GM19193 (cell line): ENCODE measurements at regions not wholly inside any gene's neighbourhood (a gene's known extent, or its start where the extent isn't known, plus 50 kb on each side); places are given as distances from the start of the nearest gene placed in this dataset.

ENCODE experiments used
- POLR2A ChIP-seq: IDR thresholded peaks from 4 replicates; pipeline ENCODE4 v1.6.1; 2011; ENCODE audit not compliant: insufficient read depth, insufficient read length; ENCODE audit errors: extremely low read depth

GRCh38 chr19:28633319-28634018 is 579.5 kb downstream of the UQCRFS1 start:
- no peak for TF ChIP-seq POLR2A

- TF ChIP-seq POLR2A, result no peak
These were observed 580.4 kb downstream of the UQCRFS1 start for GRCh38 chr19:28632371-28633080.

DNA sequence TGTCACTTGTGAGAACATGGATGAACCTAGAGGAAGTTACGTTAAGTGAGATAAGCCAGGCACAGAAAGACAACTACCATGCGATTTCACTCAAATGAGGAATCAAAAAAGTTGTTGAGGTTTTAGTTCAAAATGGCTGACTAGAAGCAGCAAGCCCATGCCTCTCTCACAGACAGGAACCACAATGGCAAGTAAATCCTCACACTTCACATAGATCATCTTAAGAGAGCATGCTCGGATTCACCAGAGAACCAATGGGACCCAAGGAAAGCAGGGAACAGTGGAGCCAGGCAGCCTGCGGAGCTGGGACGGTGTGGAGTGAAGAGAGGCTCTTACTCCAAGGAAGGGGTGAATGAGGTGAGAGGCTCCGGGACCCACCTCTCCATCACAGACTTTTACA is 581.0 kb downstream of the UQCRFS1 start:
- no peak for TF ChIP-seq POLR2A

GRCh38 chr19:28627669-28628068 is 585.3 kb downstream of the UQCRFS1 start:
- no peak for TF ChIP-seq POLR2A

- no peak for TF ChIP-seq POLR2A
These were observed 593.0 kb downstream of the UQCRFS1 start for GRCh38 chr19:28619816-28620429.

DNA sequence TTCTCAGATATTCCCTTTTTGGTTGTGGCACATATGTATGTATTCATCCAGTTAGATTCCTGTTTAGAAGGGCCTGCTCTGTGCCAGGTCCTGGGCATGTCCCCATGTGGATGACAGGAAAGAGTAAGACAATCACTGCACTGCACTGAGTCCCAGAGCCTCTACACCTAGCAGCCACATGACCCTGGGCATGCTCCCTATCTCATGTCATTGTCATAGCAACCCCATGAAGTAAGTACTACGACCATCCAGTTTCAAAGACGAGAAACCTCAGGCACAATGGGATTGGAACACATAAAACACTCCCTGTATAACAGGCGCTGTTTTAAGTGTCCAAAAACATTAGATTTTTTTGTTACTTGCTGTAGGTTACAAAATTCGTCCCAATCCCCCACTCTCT is 594.4 kb downstream of the UQCRFS1 start:
- TF ChIP-seq POLR2A, result no peak

- no peak for TF ChIP-seq POLR2A
These were observed 597.0 kb downstream of the UQCRFS1 start for GRCh38 chr19:28615966-28616365.

- no peak for TF ChIP-seq POLR2A
These were observed 597.4 kb downstream of the UQCRFS1 start for GRCh38 chr19:28615546-28615916.

DNA sequence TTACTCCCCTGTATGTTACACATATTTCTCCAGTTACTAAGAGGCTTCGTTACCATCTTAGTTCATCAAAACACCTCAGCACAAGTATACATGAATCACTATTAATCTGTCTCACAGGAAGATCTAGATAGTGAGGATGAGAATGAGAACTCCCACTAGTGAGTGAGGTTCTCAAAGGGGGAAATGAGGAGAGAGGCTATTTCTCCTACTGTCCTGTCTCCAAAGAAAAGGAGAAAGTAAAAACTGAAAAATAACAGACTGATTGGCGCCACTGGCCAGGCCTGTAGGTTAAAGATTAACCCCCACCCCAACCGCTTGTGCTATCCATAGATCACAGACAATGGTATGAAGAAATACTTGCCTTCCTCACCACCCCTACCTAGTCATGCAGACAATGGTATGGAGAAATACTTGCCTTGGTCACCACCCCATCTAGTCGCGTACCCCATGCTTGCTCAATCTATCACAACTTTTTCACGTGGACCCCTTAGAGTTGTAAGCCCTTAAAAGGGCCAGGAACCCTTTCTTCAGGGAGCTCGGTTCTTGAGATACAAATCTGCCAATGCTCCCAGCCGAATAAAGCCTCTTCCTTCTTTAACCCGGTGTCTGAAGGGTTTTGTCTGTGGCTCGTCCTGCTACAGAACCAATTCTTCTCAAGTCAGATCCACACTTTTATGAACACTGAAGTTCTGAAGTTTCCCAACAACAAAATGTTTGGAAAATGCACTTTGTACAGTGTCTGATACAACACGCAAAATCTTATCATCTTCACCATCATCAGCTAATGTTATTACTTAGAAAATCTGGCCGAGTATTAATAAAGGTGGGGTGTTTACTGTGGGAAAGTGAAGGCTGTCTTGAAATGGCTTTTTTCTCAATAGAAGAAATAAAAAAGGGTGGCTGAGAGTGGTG is 598.1 kb downstream of the UQCRFS1 start:
- no peak for TF ChIP-seq POLR2A

GRCh38 chr19:28612275-28612769 is 600.6 kb downstream of the UQCRFS1 start:
- TF ChIP-seq POLR2A, result no peak

GRCh38 chr19:28610731-28611130 is 602.2 kb downstream of the UQCRFS1 start:
- TF ChIP-seq POLR2A, result no peak

DNA sequence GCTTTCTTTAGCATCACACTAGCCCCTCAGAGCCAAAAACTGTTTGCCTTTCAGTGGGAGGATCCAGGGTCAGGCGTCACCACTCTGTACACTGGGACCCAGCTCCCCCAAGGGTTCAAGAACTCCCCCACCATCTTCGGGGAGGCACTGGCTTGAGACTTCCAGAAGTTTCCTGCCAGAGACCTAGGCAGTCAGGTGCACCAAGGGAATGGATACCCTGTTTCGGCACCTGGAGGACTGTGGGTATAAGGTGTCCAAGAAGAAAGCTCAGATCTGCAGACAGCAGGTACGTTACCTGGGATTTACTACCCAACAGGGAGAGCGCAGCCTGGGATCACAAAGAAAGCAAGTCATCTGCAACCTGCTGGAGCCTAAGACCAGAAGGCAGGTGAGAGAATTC is 603.0 kb downstream of the UQCRFS1 start:
- no peak for TF ChIP-seq POLR2A

GRCh38 chr19:28609091-28609755 is 603.7 kb downstream of the UQCRFS1 start:
- TF ChIP-seq POLR2A, result no peak

GRCh38 chr19:28608292-28608691 is 604.7 kb downstream of the UQCRFS1 start:
- no peak for TF ChIP-seq POLR2A
